Ectodermal cell (in vitro differentiated cells): ENCODE measurements at regions not wholly inside any gene's neighbourhood (a gene's known extent, or its start where the extent isn't known, plus 50 kb on each side); places are given as distances from the start of the nearest gene placed in this dataset.

ENCODE experiments used
- H3K27ac ChIP-seq: 2 replicates; pipeline ENCODE4 v1.7.0; 2013; ENCODE audit warnings: mild to moderate bottlenecking, low read depth, low read length; ENCODE audit not compliant: insufficient read depth, poor library complexity, severe bottlenecking
- H3K27me3 ChIP-seq: 2 replicates; pipeline ENCODE4 v1.7.0; 2013; ENCODE audit warnings: mild to moderate bottlenecking, low read length; ENCODE audit not compliant: insufficient read depth, control insufficient read depth, poor library complexity, severe bottlenecking
- H3K36me3 ChIP-seq: one replicate; pipeline ENCODE4 v1.7.0; 2013; ENCODE audit warnings: low read length; ENCODE audit not compliant: control insufficient read depth, insufficient read depth
- H3K4me1 ChIP-seq: one replicate; pipeline ENCODE4 v1.7.0; 2013; ENCODE audit warnings: low read length; ENCODE audit not compliant: control insufficient read depth, insufficient read depth
- H3K4me3 ChIP-seq: 2 replicates; pipeline ENCODE4 v1.7.0; 2013; ENCODE audit warnings: low read depth, low read length, control low read depth; ENCODE audit not compliant: insufficient read depth
- H3K9me3 ChIP-seq: 2 replicates; pipeline ENCODE4 v1.7.0; 2013; ENCODE audit warnings: mild to moderate bottlenecking, low read length, moderate library complexity; ENCODE audit not compliant: control insufficient read depth
- WGBS, 2 experiments: methylation state at CpG; one replicate each; pipeline ENCODE4 v1.1.7; 2013; ENCODE audit warnings: missing lambda C conversion rate in 2 of 2; 5-methylcytosine and 5-hydroxymethylcytosine counted together

- no peaks in the 10 kb centered on the region for H3K4me1 ChIP-seq
- 94 to 96% methylated on average over 17 to 18 of the region's 18 CpGs for WGBS, 2 experiments
- no peaks in the 10 kb centered on the region for H3K9me3 ChIP-seq
- no peak overlapping the region for H3K27ac ChIP-seq
- H3K27me3 ChIP-seq: no peaks in the 10 kb centered on the region
- H3K36me3 ChIP-seq: no peaks in the 10 kb centered on the region
- no peak overlapping the region for H3K4me3 ChIP-seq
Measured at GRCh38 chrX:20412871-20413486, 146.3 kb upstream of the RPS6KA3 start.

GRCh38 chrX:20410540-20410939, 143.8 kb upstream of the RPS6KA3 start:
- Histone ChIP-seq H3K27me3 (no peaks in the 10 kb centered on the region), H3K4me1 (no peaks in the 10 kb centered on the region), H3K27ac (no peak overlapping the region), H3K9me3 (no peaks in the 10 kb centered on the region), H3K4me3 (no peak overlapping the region), H3K36me3 (no peaks in the 10 kb centered on the region)
- WGBS, 2 experiments: 64 to 92% methylated on average over 1 to 2 of the region's 2 CpGs

DNA sequence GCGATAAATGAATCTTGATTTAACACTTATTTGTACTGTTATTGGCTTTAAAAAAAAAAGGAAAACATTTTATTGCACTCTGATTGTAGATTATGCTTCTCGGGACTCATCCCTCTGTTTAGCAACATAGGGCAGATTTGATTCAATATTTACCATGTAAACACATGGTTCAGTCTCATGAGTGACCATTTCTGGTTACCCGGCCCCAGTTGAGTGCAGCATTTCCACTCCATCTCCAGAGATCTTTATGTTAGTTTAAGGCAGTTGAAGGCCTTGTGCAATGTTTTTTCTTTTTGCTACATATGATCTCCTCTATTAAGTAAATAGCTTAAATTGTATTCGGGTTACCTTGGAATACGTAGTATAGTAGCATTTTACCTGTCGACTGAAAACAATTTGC, 143.3 kb upstream of the RPS6KA3 start:
- H3K4me1 ChIP-seq: no peaks in the 10 kb centered on the region

GRCh38 chrX:20402956-20403355, 136.2 kb upstream of the RPS6KA3 start:
- H3K36me3 ChIP-seq: no peaks in the 10 kb centered on the region
- H3K27me3 ChIP-seq: no peaks in the 10 kb centered on the region
- WGBS, 2 experiments: 93 to 95% methylated on average over 2 of the region's 3 CpGs

More for the DNA sequence above, 143.3 kb upstream of the RPS6KA3 start:
- Histone ChIP-seq H3K27ac (no peak overlapping the region), H3K4me3 (no peak overlapping the region), H3K36me3 (no peaks in the 10 kb centered on the region), H3K9me3 (no peaks in the 10 kb centered on the region), H3K27me3 (no peaks in the 10 kb centered on the region)
- WGBS, 2 experiments: 94 to 95% methylated on average over 3 to 6 of the region's 6 CpGs

GRCh38 chrX:20399728-20400414, 133.2 kb upstream of the RPS6KA3 start:
- Histone ChIP-seq H3K27me3 (no peaks in the 10 kb centered on the region), H3K4me3 (no peak overlapping the region), H3K9me3 (no peaks in the 10 kb centered on the region), H3K4me1 (no peaks in the 10 kb centered on the region), H3K36me3 (no peaks in the 10 kb centered on the region), H3K27ac (no peak overlapping the region)
- whole genome bisulfite sequencing, 2 experiments: 94 to 100% methylated on average over 1 to 2 of the region's 2 CpGs

More at GRCh38 chrX:20402956-20403355, 136.2 kb upstream of the RPS6KA3 start:
- Histone ChIP-seq H3K9me3 (no peaks in the 10 kb centered on the region), H3K27ac (no peak overlapping the region), H3K4me3 (no peak overlapping the region), H3K4me1 (no peaks in the 10 kb centered on the region)

DNA sequence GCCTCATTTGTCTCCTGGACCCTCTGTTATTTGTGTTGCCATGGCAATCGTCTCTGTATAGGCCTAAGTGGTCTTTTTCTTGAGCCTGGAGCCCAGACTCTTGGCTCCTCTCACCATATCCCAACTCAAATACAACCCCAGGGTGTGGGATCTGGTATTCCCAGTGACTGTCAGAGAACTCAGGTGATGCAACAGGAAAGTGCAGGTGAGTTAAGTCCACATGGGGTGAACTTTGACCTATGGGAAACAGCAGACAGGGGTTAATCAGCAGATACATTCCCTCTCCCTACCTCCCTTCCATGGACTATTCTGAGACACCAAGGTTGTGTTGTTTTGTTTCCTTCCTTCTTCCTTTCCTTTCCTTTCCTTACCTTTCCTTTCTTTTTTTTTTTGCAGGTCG, 130.9 kb upstream of the RPS6KA3 start:
- Histone ChIP-seq H3K27me3 (no peaks in the 10 kb centered on the region), H3K4me3 (no peak overlapping the region), H3K27ac (no peak overlapping the region), H3K36me3 (no peaks in the 10 kb centered on the region), H3K4me1 (no peaks in the 10 kb centered on the region), H3K9me3 (no peaks in the 10 kb centered on the region)
- 81 to 96% methylated on average over 2 of the region's 2 CpGs for WGBS, 2 experiments

GRCh38 chrX:20394451-20394850, 127.7 kb upstream of the RPS6KA3 start:
- H3K27ac ChIP-seq: no peak overlapping the region
- H3K4me1 ChIP-seq: no peaks in the 10 kb centered on the region
- H3K36me3 ChIP-seq: no peaks in the 10 kb centered on the region
- no peak overlapping the region for H3K4me3 ChIP-seq
- no peaks in the 10 kb centered on the region for H3K27me3 ChIP-seq
- no peaks in the 10 kb centered on the region for H3K9me3 ChIP-seq
- WGBS, 2 experiments: 89 to 92% methylated on average over 4 of the region's 4 CpGs

DNA sequence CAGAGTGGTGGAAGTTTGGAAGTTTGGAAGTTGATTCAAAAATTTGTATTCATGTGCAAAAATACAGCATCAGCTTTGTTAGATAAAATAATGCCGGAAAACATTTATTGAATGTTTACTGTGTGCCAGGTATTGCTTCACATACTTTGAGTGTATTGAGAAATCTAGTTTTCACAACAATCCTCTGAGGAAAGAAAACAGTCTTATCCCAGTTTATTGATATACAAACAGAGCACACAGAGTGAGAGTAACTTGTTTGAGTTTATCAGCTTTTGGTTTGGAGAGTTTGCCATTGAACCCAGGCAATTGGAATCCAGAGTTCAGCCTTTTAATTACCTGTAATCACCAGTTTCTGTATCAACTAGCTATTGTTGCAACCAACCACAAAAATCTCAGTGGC, 127.2 kb upstream of the RPS6KA3 start:
- no peaks in the 10 kb centered on the region for H3K4me1 ChIP-seq
- no peak overlapping the region for H3K27ac ChIP-seq
- 100% methylated on average over 1 of the region's 1 CpG for WGBS, 2 experiments
- no peak overlapping the region for H3K4me3 ChIP-seq
- no peaks in the 10 kb centered on the region for H3K36me3 ChIP-seq
- no peaks in the 10 kb centered on the region for H3K9me3 ChIP-seq
- no peaks in the 10 kb centered on the region for H3K27me3 ChIP-seq

DNA sequence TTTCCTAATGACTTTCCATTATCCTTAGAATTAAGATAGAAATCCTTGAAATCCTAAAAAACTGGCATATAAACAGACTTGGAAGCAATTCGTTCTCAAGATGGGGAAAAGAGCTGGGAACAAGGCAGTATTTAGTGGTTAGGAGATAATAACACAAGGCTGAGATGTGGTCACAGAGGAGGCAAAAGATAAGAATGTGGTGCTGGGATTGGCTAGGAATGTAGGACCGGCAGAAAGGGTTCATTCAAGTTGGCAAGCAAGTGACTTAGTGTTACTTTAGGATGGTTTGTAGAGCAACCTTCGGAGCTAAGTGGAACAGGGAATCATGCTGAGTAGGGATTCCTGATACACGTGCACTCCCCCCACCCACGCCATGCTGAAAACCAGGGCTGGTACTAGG, 121.9 kb upstream of the RPS6KA3 start:
- Histone ChIP-seq H3K9me3 (no peaks in the 10 kb centered on the region), H3K4me3 (no peak overlapping the region), H3K27me3 (no peaks in the 10 kb centered on the region), H3K36me3 (no peaks in the 10 kb centered on the region), H3K27ac (no peak overlapping the region), H3K4me1 (no peaks in the 10 kb centered on the region)
- WGBS, 2 experiments: 73 to 76% methylated on average over 5 of the region's 5 CpGs

- no peaks in the 10 kb centered on the region for H3K9me3 ChIP-seq
- H3K27me3 ChIP-seq: no peaks in the 10 kb centered on the region
- 63 to 82% methylated on average over 1 of the region's 1 CpG for whole genome bisulfite sequencing, 2 experiments
- H3K4me1 ChIP-seq: no peaks in the 10 kb centered on the region
- no peaks in the 10 kb centered on the region for H3K36me3 ChIP-seq
- H3K27ac ChIP-seq: no peak overlapping the region
- no peak overlapping the region for H3K4me3 ChIP-seq
Measured at GRCh38 chrX:20383477-20383876, 116.8 kb upstream of the RPS6KA3 start.
